NCI-H526 treated with DMSO at 0.1 percent for 48 hours (cell line): ENCODE measurements at regions not wholly inside any gene's neighbourhood (a gene's known extent, or its start where the extent isn't known, plus 50 kb on each side); places are given as distances from the start of the nearest gene placed in this dataset.

Experiments used
- DNase-seq: peaks from one replicate; lab custom pipeline; 2025; lab: John Stamatoyannopoulos, UW

GRCh38 chr2:7467782-7468447 lies 550.7 kb downstream of the RNF144A start:
- DNase-seq: no peak

DNA sequence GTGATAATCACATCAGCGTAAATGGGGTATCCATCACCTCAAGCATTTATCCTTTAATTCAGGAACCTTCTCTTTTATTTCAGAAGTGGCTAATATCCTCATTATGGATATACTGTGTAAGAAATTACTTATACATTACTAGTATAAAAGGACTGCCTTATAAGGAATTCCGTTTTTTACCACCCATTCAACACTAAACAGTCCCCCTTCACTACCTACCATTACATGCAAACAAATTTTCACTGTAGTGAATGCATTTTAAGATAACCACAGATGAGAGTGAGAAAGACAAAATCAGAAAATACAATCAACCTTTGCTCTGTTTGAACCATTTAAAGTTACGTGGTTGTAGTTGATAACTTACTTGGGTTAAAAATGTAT lies 551.2 kb downstream of the RNF144A start:
- DNase-seq: no peak

- no peak for DNase-seq
These were observed 551.7 kb downstream of the RNF144A start for GRCh38 chr2:7468955-7469354.

GRCh38 chr2:7471185-7471584 lies 554.0 kb downstream of the RNF144A start:
- DNase-seq: no peak

- no peak for DNase-seq
These were observed 555.3 kb downstream of the RNF144A start for GRCh38 chr2:7472465-7472864.

DNA sequence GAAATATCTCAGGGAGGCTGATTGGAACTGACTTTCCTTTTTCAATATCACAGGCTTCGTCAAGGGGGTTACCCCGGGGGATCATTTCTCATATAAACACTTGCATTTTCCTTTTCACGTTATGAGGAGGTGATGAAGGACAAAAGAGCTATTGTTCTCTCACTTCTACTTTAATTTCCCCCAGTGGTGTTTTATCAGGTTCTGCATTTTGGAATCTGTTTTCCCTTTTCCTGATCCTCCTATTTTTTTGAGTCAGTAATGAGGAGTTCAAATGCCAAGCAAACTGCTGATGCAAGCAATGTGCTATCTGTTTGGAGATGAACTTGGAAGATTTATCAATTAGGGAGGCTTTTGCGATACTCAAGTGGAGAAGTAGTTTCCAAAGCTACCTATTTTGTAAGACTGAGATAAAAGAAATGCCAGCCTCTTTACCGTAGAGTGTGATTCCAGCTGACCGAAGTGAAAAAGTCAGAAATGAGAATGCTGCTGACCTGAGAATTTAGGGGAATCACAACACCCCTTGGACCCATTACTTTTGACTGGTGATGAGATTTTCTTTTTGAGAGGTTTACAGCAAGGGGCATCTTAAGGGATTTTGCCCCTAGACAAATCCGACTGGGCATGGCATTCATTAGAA lies 556.0 kb downstream of the RNF144A start:
- no peak for DNase-seq

DNA sequence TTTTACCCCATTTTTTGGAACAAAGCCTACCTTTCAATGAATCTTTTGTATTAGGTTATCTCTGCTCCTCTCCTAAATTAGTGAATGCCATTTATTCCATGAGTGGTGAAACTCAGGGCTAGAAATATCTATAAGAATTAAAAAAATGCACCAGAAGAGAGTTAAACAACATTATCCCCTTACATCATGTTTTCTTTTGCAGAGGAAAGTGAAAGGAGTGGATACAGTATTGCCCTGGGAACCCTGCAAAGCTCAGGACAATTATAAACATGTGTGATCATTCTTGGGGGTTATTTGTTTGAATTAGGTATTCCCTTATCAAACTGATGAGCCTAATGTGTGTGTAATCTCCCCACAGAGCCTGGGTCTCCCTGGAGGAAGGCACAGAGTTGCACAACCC lies 559.2 kb downstream of the RNF144A start:
- DNase-seq: no peak

GRCh38 chr2:7479603-7480002 lies 562.4 kb downstream of the RNF144A start:
- DNase-seq: no peak

- DNase-seq: no peak
These were observed 563.2 kb downstream of the RNF144A start for GRCh38 chr2:7480431-7480830.

GRCh38 chr2:7490672-7491071 lies 573.5 kb downstream of the RNF144A start:
- DNase-seq: no peak

DNA sequence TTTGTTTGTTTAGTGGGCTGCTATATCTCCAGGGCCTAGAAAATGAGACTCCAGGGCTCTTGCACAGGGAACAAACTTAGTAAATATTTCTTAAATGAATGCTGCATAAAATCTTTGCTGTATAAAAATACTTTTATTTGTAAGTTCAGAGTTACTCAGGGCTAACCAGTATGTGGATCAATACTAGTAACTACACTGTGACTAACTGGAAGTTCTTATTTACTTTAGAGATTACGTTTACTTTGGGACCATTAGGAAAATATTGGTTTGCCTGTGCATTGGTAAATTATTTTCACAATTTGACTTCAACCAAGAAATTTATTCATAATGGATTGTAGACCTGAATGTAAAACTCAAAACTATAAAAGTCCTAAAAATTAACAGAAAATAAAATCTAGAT lies 575.5 kb downstream of the RNF144A start:
- no peak for DNase-seq

GRCh38 chr2:7497178-7497577 lies 580.0 kb downstream of the RNF144A start:
- DNase-seq: no peak

GRCh38 chr2:7499018-7499417 lies 581.8 kb downstream of the RNF144A start:
- no peak for DNase-seq

DNA sequence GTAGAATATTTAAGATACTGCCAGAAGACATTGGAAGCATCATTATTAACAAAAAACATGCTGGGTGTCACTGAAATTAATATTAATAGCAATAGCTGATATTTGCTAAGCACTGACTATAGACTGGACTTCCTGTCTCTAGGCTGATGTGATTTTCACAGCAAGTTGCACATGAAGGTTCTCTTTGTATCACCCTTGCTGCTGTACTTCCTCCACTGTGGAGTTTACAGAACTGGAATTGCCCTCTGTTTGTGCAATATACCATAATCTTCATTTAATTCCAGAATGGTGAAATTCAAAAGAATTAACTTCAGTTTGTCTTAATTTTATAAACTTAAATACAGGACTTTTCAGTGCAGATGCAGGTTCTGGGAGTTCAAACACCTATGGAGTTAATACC lies 585.1 kb downstream of the RNF144A start:
- DNase-seq: no peak

DNA sequence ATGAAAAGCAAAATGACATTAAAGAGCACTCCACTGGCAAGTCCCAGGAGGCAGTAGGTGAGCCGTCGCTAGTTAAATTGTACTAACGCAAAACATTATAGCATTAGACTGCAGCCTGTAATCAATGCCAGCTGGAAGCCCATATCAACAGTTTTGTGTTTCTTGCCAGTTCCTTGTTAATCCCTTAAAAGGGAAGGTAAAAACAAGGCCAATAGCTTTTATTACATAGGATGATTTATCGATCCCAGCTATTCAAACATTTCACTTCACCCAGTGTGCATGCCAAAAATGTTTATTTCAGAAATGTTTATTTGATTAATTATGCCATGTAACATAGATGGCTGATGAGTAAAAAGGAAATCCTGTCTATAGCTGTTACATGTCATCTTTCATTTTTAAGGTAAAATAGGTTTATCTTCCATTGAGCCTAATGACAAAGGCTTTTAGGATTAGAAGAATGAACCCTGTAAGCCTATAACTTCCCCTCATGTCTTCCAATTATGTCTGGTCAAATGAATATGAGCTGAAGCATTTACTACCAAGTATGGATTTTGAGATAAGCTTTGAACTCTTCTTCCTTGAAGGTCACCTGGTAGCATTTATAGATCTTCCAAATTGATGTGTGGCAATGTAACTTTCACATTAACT lies 591.2 kb downstream of the RNF144A start:
- DNase-seq: no peak

DNA sequence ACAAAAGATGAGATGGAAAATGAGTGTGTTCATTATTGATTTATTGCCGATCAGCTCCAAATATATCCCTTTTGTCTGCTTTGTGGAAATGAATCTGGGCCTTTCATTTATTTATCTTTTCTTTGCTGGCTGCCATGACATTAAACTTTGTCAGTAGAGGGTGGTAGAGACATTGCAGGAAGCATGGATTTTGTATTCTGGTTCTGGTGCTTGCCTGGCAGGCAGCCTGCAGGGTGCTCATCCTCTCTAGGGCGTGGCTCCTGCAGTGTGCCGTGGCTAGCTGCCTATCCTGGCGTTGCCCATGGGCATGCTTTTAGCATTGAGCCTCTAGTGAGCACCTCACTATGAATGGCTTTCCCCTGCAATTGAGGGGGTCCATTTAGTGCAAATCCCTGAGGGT lies 593.1 kb downstream of the RNF144A start:
- DNase-seq: no peak

DNA sequence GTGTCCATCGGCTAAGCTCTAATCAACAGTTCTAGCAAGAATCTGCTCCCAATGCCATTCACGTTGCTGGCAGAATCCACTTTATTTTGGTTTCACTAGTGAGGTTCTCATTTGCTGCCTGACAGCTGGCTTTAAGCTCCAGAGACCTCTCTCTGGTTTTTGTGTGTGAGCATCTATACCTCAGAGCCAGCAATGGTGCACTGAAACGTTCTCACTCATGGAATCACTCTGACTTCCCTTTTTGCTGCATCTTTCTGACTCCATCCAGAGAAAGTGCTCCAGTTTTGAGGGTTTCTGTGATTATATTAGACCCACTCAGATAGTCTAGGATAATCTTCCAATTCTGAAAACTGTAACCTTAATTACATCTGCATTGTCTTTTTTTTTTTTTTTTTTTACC lies 596.6 kb downstream of the RNF144A start:
- DNase-seq: no peak

GRCh38 chr2:7515327-7515726 lies 598.1 kb downstream of the RNF144A start:
- no peak for DNase-seq

DNA sequence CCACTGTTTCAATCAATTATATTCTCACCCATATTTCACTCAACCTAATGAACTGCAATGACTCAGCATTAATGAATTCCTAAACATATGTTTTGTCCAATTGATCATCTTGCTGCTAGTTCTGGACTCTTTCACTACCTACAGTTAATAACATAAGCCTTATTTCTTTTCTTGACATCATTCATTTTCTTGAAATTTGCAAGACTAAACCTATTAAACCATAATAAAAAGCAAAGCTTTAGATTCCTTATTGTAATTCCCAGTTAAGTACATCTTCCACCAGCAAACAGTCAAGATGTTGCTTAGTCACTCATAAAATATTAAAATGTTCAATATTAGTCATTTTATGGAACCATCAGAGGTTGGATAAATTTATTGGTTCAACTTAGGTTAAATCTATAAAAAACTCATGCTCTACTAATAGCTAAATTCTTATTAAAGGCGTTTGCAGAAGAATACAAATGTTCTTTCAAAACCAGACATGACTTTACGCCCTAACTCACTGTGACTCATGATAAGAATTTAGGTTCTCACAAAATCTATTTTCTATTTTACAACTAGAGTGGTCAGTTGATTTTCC lies 599.4 kb downstream of the RNF144A start:
- DNase-seq: no peak

GRCh38 chr2:7517088-7517487 lies 599.9 kb downstream of the RNF144A start:
- no peak for DNase-seq

GRCh38 chr2:7517851-7518250 lies 600.6 kb downstream of the RNF144A start:
- no peak for DNase-seq

GRCh38 chr2:7523481-7524120 lies 606.4 kb downstream of the RNF144A start:
- DNase-seq: no peak

DNA sequence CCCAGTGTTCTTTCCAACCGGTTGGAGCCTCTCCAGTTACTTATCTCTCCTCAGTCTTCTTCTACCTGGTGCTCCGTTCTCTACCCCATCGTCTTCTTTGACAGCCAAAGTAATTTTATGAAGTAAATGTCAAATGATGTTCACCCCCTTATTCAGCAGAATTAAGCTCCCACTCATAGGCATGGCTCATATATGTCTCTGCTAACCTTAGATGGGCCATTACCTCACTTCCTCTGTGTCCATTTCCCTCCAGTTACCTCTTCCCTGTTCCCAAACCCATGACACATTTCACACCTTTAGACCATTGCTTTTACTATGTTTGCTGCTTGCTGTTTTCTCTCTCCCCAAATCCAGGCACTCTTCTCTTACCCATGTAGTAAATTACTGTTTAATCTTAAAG lies 607.0 kb downstream of the RNF144A start:
- DNase-seq: no peak
